Activated B cell treated with CpG ODN at 0.5 μM for 24 hours (primary cell): ENCODE measurements at regions not wholly inside any gene's neighbourhood (a gene's known extent, or its start where the extent isn't known, plus 50 kb on each side); places are given as distances from the start of the nearest gene placed in this dataset.

Experiments
- ATAC-seq: fragments of 200-7000 bp; cut with Tn5 transposase; one replicate; pipeline ENCODE4 v1.10.0; 2021; ENCODE audit warnings: low read depth, mild to moderate bottlenecking, moderate library complexity
- CTCF ChIA-PET: fragments of 350-600 bp; sonication (Branson Sonifier 250); formaldehyde crosslinking; loops from one replicate; lab custom pipeline; 2021; ENCODE audit warnings: antibody characterized with exemption; lab: Charles Lee
- POLR2A ChIA-PET: fragments of 350-600 bp; sonication (Branson Sonifier 250); formaldehyde crosslinking; loops from one replicate; lab custom pipeline; 2021; ENCODE audit warnings: antibody characterized with exemption; lab: Charles Lee
- DNase-seq: peaks from one replicate; pipeline ENCODE4 v3.0.0; 2022
- H3K27ac Mint-ChIP-seq: one replicate; pipeline ENCODE4 v1.8.0; 2020; ENCODE audit warnings: mixed read lengths
- H3K27me3 Mint-ChIP-seq: one replicate; pipeline ENCODE4 v1.8.0; 2021; ENCODE audit warnings: mixed read lengths
- H3K36me3 Mint-ChIP-seq: one replicate; pipeline ENCODE4 v1.8.0; 2021; ENCODE audit warnings: low read depth, mixed read lengths
- H3K4me1 Mint-ChIP-seq: one replicate; pipeline ENCODE4 v1.8.0; 2021; ENCODE audit warnings: mixed read lengths
- H3K4me3 Mint-ChIP-seq: one replicate; pipeline ENCODE4 v1.8.0; 2020; ENCODE audit warnings: mild to moderate bottlenecking, mixed read lengths
- H3K9me3 Mint-ChIP-seq: one replicate; pipeline ENCODE4 v1.8.0; 2020; ENCODE audit warnings: mixed read lengths
- CTCF ChIP-seq: fragments of 200-600 bp; IDR thresholded peaks from one replicate; pipeline ENCODE4 v1.8.0; 2022; ENCODE audit warnings: antibody characterized with exemption, mild to moderate bottlenecking
- intact Hi-C: fragments of 100-400 bp; cut with micrococcal nuclease; formaldehyde crosslinking; loops from one replicate; pipeline ENCODE4 v1.15.1; 2024

- TF ChIP-seq CTCF: no peak
These were observed 302.6 kb downstream of the NUP35 start for GRCh38 chr2:183426825-183427224.

GRCh38 chr2:183427558-183427957 lies 303.3 kb downstream of the NUP35 start:
- Mint-ChIP-seq H3K4me1 (no peaks in the 10 kb centered on the region), H3K4me3 (no peak overlapping the region)

More at GRCh38 chr2:183426825-183427224, 302.6 kb downstream of the NUP35 start:
- ATAC-seq: no peak
- Mint-ChIP-seq H3K27me3 (no peaks in the 10 kb centered on the region), H3K4me3 (no peak overlapping the region), H3K36me3 (no peaks in the 10 kb centered on the region), H3K9me3 (peaks cover 14% of the 10 kb centered on the region), H3K27ac (no peak overlapping the region), H3K4me1 (no peaks in the 10 kb centered on the region)
- POLR2A ChIA-PET: no interaction called here
- CTCF ChIA-PET: no interaction called here
- intact Hi-C loops: no loop called here
- no peak for DNase-seq

DNA sequence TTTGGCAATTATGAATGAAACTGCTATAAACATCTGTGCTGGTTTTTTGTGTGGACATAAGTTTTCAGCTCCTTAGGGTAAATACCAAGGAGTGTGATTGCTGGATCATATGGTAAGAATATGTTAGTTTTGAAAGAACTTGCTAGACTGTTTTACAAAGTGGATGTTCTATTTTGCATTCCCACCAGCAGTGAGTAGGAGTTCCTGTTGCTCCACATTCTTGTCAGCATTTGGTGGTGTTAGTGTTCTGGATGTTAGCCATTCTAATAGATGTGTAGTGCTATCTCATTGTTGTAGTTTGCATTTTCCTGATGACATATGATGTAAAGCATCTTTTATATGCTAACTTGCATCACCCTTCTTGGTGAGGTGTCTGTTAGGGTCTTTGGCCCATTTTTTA lies 304.6 kb downstream of the NUP35 start:
- H3K4me3 Mint-ChIP-seq: no peak overlapping the region
- H3K36me3 Mint-ChIP-seq: no peaks in the 10 kb centered on the region
- peaks cover 6% of the 10 kb centered on the region for H3K9me3 Mint-ChIP-seq
- no peak for DNase-seq
- no peaks in the 10 kb centered on the region for H3K27me3 Mint-ChIP-seq
- ChIA-PET POLR2A (no interaction called here), CTCF (no interaction called here)
- H3K4me1 Mint-ChIP-seq: no peaks in the 10 kb centered on the region
- intact Hi-C loops: no loop called here
- ATAC-seq: no peak
- no peak for TF ChIP-seq CTCF
- no peak overlapping the region for H3K27ac Mint-ChIP-seq

More at GRCh38 chr2:183427558-183427957, 303.3 kb downstream of the NUP35 start:
- Mint-ChIP-seq H3K27ac (no peak overlapping the region), H3K9me3 (peaks cover 6% of the 10 kb centered on the region), H3K36me3 (no peaks in the 10 kb centered on the region), H3K27me3 (no peaks in the 10 kb centered on the region)
- ChIA-PET POLR2A (no interaction called here), CTCF (no interaction called here)
- DNase-seq: no peak
- intact Hi-C loops: no loop called here
- TF ChIP-seq CTCF: no peak
- no peak for ATAC-seq

DNA sequence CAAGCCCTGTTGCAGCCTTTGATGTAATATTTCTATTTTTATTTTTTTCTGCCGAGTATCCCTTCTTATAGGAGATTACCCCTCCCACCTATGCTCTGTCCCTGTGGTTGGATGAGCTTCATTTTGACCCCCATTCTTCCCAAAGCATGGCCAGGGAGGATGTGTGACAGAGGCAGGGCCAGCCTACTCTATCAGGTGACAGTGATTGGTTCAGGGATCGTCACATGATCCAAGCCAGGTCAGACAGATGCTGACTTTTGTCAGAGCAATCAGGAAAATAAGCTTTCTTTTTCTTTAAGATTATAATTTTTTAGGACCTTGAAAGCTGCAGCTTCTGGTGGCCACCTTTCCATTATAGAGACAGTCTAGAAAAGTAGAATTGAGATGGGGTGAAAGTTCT lies 314.3 kb downstream of the NUP35 start:
- no peaks in the 10 kb centered on the region for H3K9me3 Mint-ChIP-seq
- ChIA-PET POLR2A (no interaction called here), CTCF (no interaction called here)
- H3K27me3 Mint-ChIP-seq: no peaks in the 10 kb centered on the region
- intact Hi-C loops: no loop called here
- no peak for TF ChIP-seq CTCF
- H3K36me3 Mint-ChIP-seq: no peaks in the 10 kb centered on the region
- no peak overlapping the region for H3K4me3 Mint-ChIP-seq
- no peak for DNase-seq
- H3K27ac Mint-ChIP-seq: no peak overlapping the region
- ATAC-seq: no peak
- H3K4me1 Mint-ChIP-seq: no peaks in the 10 kb centered on the region

- Mint-ChIP-seq H3K4me3 (no peak overlapping the region), H3K36me3 (no peaks in the 10 kb centered on the region), H3K9me3 (peaks cover 2% of the 10 kb centered on the region), H3K4me1 (no peaks in the 10 kb centered on the region), H3K27me3 (no peaks in the 10 kb centered on the region), H3K27ac (no peak overlapping the region)
- intact Hi-C loops: no loop called here
- ATAC-seq (no peak), DNase-seq (no peak)
- ChIA-PET CTCF (no interaction called here), POLR2A (no interaction called here)
- TF ChIP-seq CTCF: no peak
These were observed 330.8 kb downstream of the NUP35 start for GRCh38 chr2:183455056-183455455.
